Prostate gland (tissue), 2 donors: ENCODE measurements at regions not wholly inside any gene's neighbourhood (a gene's known extent, or its start where the extent isn't known, plus 50 kb on each side); places are given as distances from the start of the nearest gene placed in this dataset.

ENCODE experiments used
- POLR2A ChIP-seq: fragments of 450-650 bp; IDR thresholded peaks from one replicate; pipeline ENCODE4 v1.6.1; 2016; ENCODE audit warnings: antibody characterized with exemption, mild to moderate bottlenecking
- TF ChIP-seq, protein P1 (sequence below), 4 experiments: fragments of 200-600 bp in 2 of 4; fragments of 450-650 bp in 2 of 4; sonication (generic) in 2 of 4; IDR thresholded peaks; 1 replicate in 3 of 4; 2 replicates in 1 of 4; pipeline ENCODE4 v1.5.1; 2016 to 2019; ENCODE audit warnings: antibody characterized with exemption in 4 of 4, mild to moderate bottlenecking in 2 of 4, moderate library complexity in 2 of 4

DNA sequence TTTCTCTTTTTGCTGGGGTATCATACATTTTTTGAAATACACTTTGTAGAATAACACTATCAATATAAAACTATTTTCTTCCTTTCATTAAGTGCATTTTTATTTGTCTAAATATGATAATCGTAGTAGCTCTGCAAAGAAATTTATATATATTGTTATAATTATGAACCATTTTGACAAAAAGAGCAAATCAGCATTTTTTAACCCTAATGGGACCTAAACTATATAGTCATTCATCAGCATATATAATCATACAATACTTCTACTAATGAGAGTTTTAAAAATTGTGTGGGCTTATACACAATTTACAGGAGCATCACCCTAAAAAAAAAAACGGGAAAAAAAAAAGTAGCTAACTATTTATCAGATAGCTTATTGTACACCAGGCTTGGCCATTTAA lies 329.7 kb upstream of the TYRP1 start:
- TF ChIP-seq, protein P1, sequence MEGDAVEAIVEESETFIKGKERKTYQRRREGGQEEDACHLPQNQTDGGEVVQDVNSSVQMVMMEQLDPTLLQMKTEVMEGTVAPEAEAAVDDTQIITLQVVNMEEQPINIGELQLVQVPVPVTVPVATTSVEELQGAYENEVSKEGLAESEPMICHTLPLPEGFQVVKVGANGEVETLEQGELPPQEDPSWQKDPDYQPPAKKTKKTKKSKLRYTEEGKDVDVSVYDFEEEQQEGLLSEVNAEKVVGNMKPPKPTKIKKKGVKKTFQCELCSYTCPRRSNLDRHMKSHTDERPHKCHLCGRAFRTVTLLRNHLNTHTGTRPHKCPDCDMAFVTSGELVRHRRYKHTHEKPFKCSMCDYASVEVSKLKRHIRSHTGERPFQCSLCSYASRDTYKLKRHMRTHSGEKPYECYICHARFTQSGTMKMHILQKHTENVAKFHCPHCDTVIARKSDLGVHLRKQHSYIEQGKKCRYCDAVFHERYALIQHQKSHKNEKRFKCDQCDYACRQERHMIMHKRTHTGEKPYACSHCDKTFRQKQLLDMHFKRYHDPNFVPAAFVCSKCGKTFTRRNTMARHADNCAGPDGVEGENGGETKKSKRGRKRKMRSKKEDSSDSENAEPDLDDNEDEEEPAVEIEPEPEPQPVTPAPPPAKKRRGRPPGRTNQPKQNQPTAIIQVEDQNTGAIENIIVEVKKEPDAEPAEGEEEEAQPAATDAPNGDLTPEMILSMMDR (IDR thresholded peaks at IDR 0.05): no peak
- TF ChIP-seq POLR2A: no peak
